Activated CD4-positive, alpha-beta T cell treated with anti-CD3 and anti-CD28 coated beads, Interleukin-2, amount 10 ng/mL, durations not matched to agents 7 days and 5 days (primary cell): ENCODE measurements at regions not wholly inside any gene's neighbourhood (a gene's known extent, or its start where the extent isn't known, plus 50 kb on each side); places are given as distances from the start of the nearest gene placed in this dataset.

Experiments used
- CTCF ChIA-PET: fragments of 350-600 bp; sonication (Branson Sonifier 250); formaldehyde crosslinking; loops from one replicate; lab custom pipeline; 2021; ENCODE audit warnings: antibody characterized with exemption; lab: Charles Lee
- POLR2A ChIA-PET: fragments of 350-600 bp; sonication (Branson Sonifier 250); formaldehyde crosslinking; loops from one replicate; lab custom pipeline; 2021; ENCODE audit warnings: antibody characterized with exemption; lab: Charles Lee
- DNase-seq: peaks from one replicate; pipeline ENCODE4 v3.0.0-alpha.2; 2020
- H3K27ac Mint-ChIP-seq: one replicate; pipeline ENCODE4 v1.8.0; 2021; ENCODE audit warnings: mild to moderate bottlenecking, moderate library complexity, mixed read lengths
- H3K27me3 Mint-ChIP-seq: one replicate; pipeline ENCODE4 v1.8.0; 2021; ENCODE audit warnings: mixed read lengths
- H3K36me3 Mint-ChIP-seq: one replicate; pipeline ENCODE4 v1.8.0; 2021; ENCODE audit warnings: low read depth, mixed read lengths
- H3K4me1 Mint-ChIP-seq: one replicate; pipeline ENCODE4 v1.8.0; 2021; ENCODE audit warnings: mixed read lengths
- H3K4me3 Mint-ChIP-seq: one replicate; pipeline ENCODE4 v1.8.0; 2021; ENCODE audit warnings: mild to moderate bottlenecking, moderate library complexity, mixed read lengths
- H3K9me3 Mint-ChIP-seq: one replicate; pipeline ENCODE4 v1.8.0; 2021; ENCODE audit warnings: mixed read lengths

GRCh38 chr11:45528435-45528834, 137.0 kb downstream of the CHST1 start:
- Mint-ChIP-seq H3K4me1 (no peaks in the 10 kb centered on the region), H3K27me3 (no peaks in the 10 kb centered on the region)
- CTCF ChIA-PET = no interaction called here

GRCh38 chr11:45527898-45528297, 137.5 kb downstream of the CHST1 start:
- DNase-seq = no peak
- Mint-ChIP-seq H3K27ac (no peak overlapping the region), H3K4me1 (no peaks in the 10 kb centered on the region), H3K4me3 (no peak overlapping the region), H3K36me3 (no peaks in the 10 kb centered on the region), H3K27me3 (no peaks in the 10 kb centered on the region), H3K9me3 (peaks cover 3% of the 10 kb centered on the region)
- CTCF ChIA-PET = no interaction called here
- POLR2A ChIA-PET = no interaction called here

More at GRCh38 chr11:45528435-45528834, 137.0 kb downstream of the CHST1 start:
- Mint-ChIP-seq H3K27ac (no peak overlapping the region), H3K4me3 (no peak overlapping the region), H3K9me3 (peaks cover 3% of the 10 kb centered on the region), H3K36me3 (no peaks in the 10 kb centered on the region)
- POLR2A ChIA-PET = no interaction called here
- DNase-seq = no peak

GRCh38 chr11:45525393-45525792, 140.0 kb downstream of the CHST1 start:
- ChIA-PET POLR2A (no interaction called here), CTCF (no interaction called here)
- Mint-ChIP-seq H3K27ac (no peak overlapping the region), H3K27me3 (peaks cover 6% of the 10 kb centered on the region), H3K36me3 (no peaks in the 10 kb centered on the region), H3K4me3 (no peak overlapping the region), H3K4me1 (no peaks in the 10 kb centered on the region), H3K9me3 (peaks cover 3% of the 10 kb centered on the region)
- DNase-seq = no peak

GRCh38 chr11:45523760-45524159, 141.7 kb downstream of the CHST1 start:
- no peaks in the 10 kb centered on the region for H3K4me1 Mint-ChIP-seq
- no peak overlapping the region for H3K4me3 Mint-ChIP-seq
- POLR2A ChIA-PET = no interaction called here
- CTCF ChIA-PET = interaction anchor here (0.8 kb wide), 1 partner anchor 27 kb away, joined by 4 read pairs; no protein-coding TSS in a partner anchor
- no peak for DNase-seq
- peaks cover 6% of the 10 kb centered on the region for H3K27me3 Mint-ChIP-seq
- H3K36me3 Mint-ChIP-seq = no peaks in the 10 kb centered on the region
- peaks cover 3% of the 10 kb centered on the region for H3K9me3 Mint-ChIP-seq
- H3K27ac Mint-ChIP-seq = no peak overlapping the region

- Mint-ChIP-seq H3K4me1 (no peaks in the 10 kb centered on the region), H3K9me3 (no peaks in the 10 kb centered on the region), H3K4me3 (no peak overlapping the region), H3K27me3 (peaks cover 6% of the 10 kb centered on the region), H3K27ac (no peak overlapping the region), H3K36me3 (no peaks in the 10 kb centered on the region)
- ChIA-PET POLR2A (no interaction called here), CTCF (no interaction called here)
- no peak for DNase-seq
Observed at GRCh38 chr11:45518833-45519535, 146.4 kb downstream of the CHST1 start.

GRCh38 chr11:45518141-45518832, 147.1 kb downstream of the CHST1 start:
- Mint-ChIP-seq H3K9me3 (no peaks in the 10 kb centered on the region), H3K27me3 (peaks cover 6% of the 10 kb centered on the region)
- CTCF ChIA-PET = no interaction called here

GRCh38 chr11:45517171-45517770, 148.2 kb downstream of the CHST1 start:
- Mint-ChIP-seq H3K36me3 (no peaks in the 10 kb centered on the region), H3K4me3 (no peak overlapping the region), H3K27me3 (peaks cover 6% of the 10 kb centered on the region), H3K4me1 (no peaks in the 10 kb centered on the region), H3K27ac (no peak overlapping the region), H3K9me3 (no peaks in the 10 kb centered on the region)
- CTCF ChIA-PET = no interaction called here
- DNase-seq = no peak
- POLR2A ChIA-PET = no interaction called here

More at GRCh38 chr11:45518141-45518832, 147.1 kb downstream of the CHST1 start:
- H3K4me1 Mint-ChIP-seq = no peaks in the 10 kb centered on the region
- no peak overlapping the region for H3K4me3 Mint-ChIP-seq
- DNase-seq = no peak
- POLR2A ChIA-PET = no interaction called here
- no peaks in the 10 kb centered on the region for H3K36me3 Mint-ChIP-seq
- H3K27ac Mint-ChIP-seq = no peak overlapping the region

GRCh38 chr11:45513821-45514340, 151.5 kb downstream of the CHST1 start:
- no peak for DNase-seq
- ChIA-PET POLR2A (no interaction called here), CTCF (no interaction called here)
- Mint-ChIP-seq H3K36me3 (no peaks in the 10 kb centered on the region), H3K27ac (no peak overlapping the region), H3K9me3 (no peaks in the 10 kb centered on the region), H3K4me3 (no peak overlapping the region), H3K4me1 (no peaks in the 10 kb centered on the region), H3K27me3 (no peaks in the 10 kb centered on the region)

GRCh38 chr11:45512471-45513148, 152.8 kb downstream of the CHST1 start:
- H3K27me3 Mint-ChIP-seq = no peaks in the 10 kb centered on the region
- ChIA-PET POLR2A (no interaction called here), CTCF (no interaction called here)
- no peak for DNase-seq
- H3K9me3 Mint-ChIP-seq = no peaks in the 10 kb centered on the region
- no peak overlapping the region for H3K4me3 Mint-ChIP-seq
- H3K27ac Mint-ChIP-seq = no peak overlapping the region
- no peaks in the 10 kb centered on the region for H3K4me1 Mint-ChIP-seq
- H3K36me3 Mint-ChIP-seq = no peaks in the 10 kb centered on the region

GRCh38 chr11:45511566-45511965, 153.9 kb downstream of the CHST1 start:
- Mint-ChIP-seq H3K4me3 (no peak overlapping the region), H3K27ac (no peak overlapping the region), H3K9me3 (no peaks in the 10 kb centered on the region), H3K36me3 (no peaks in the 10 kb centered on the region), H3K27me3 (no peaks in the 10 kb centered on the region), H3K4me1 (no peaks in the 10 kb centered on the region)
- no peak for DNase-seq
- POLR2A ChIA-PET = no interaction called here
- CTCF ChIA-PET = no interaction called here

GRCh38 chr11:45507916-45508315, 157.5 kb downstream of the CHST1 start:
- ChIA-PET CTCF (no interaction called here), POLR2A (no interaction called here)
- no peaks in the 10 kb centered on the region for H3K4me1 Mint-ChIP-seq
- no peaks in the 10 kb centered on the region for H3K9me3 Mint-ChIP-seq
- no peak overlapping the region for H3K27ac Mint-ChIP-seq
- DNase-seq = no peak
- H3K36me3 Mint-ChIP-seq = no peaks in the 10 kb centered on the region
- peaks cover 3% of the 10 kb centered on the region for H3K27me3 Mint-ChIP-seq
- no peak overlapping the region for H3K4me3 Mint-ChIP-seq

GRCh38 chr11:45503311-45503710, 162.1 kb downstream of the CHST1 start:
- no peaks in the 10 kb centered on the region for H3K4me1 Mint-ChIP-seq
- ChIA-PET CTCF (no interaction called here), POLR2A (no interaction called here)
- DNase-seq = no peak
- H3K4me3 Mint-ChIP-seq = no peak overlapping the region
- no peaks in the 10 kb centered on the region for H3K36me3 Mint-ChIP-seq
- no peak overlapping the region for H3K27ac Mint-ChIP-seq
- H3K9me3 Mint-ChIP-seq = no peaks in the 10 kb centered on the region
- peaks cover 13% of the 10 kb centered on the region for H3K27me3 Mint-ChIP-seq

- CTCF ChIA-PET = no interaction called here
- Mint-ChIP-seq H3K27ac (no peak overlapping the region), H3K4me1 (no peaks in the 10 kb centered on the region), H3K9me3 (no peaks in the 10 kb centered on the region), H3K27me3 (peaks cover 23% of the 10 kb centered on the region), H3K4me3 (no peak overlapping the region), H3K36me3 (no peaks in the 10 kb centered on the region)
- no peak for DNase-seq
- POLR2A ChIA-PET = no interaction called here
Observed at GRCh38 chr11:45502226-45502545, 163.2 kb downstream of the CHST1 start.
